GM18870 (cell line): ENCODE measurements at regions not wholly inside any gene's neighbourhood (a gene's known extent, or its start where the extent isn't known, plus 50 kb on each side); places are given as distances from the start of the nearest gene placed in this dataset.

Source experiments
- ATAC-seq: cut with Tn5 transposase; IDR thresholded peaks from one replicate; pipeline ENCODE4 v1.9.1; 2021; ENCODE audit warnings: moderate library complexity; ENCODE audit not compliant: unreplicated experiment

GRCh38 chr2:150983314-150983897 is 278.3 kb downstream of the RBM43 start:
- no peak for ATAC-seq

GRCh38 chr2:150981826-150982225 is 279.8 kb downstream of the RBM43 start:
- no peak for ATAC-seq

- ATAC-seq: no peak
Observed at GRCh38 chr2:150978053-150978452, 283.6 kb downstream of the RBM43 start.

GRCh38 chr2:150977296-150977695 is 284.4 kb downstream of the RBM43 start:
- no peak for ATAC-seq

GRCh38 chr2:150976604-150977003 is 285.1 kb downstream of the RBM43 start:
- ATAC-seq: no peak

- ATAC-seq: no peak
Observed at GRCh38 chr2:150974864-150975263, 286.8 kb downstream of the RBM43 start.

- ATAC-seq: no peak
Observed at GRCh38 chr2:150974234-150974633, 287.4 kb downstream of the RBM43 start.

- ATAC-seq: no peak
Observed at GRCh38 chr2:150971910-150972309, 289.8 kb downstream of the RBM43 start.

- no peak for ATAC-seq
Observed at GRCh38 chr2:150963336-150963735, 298.3 kb downstream of the RBM43 start.

- no peak for ATAC-seq
Observed at GRCh38 chr2:150955231-150955630, 306.4 kb downstream of the RBM43 start.

- ATAC-seq: no peak
Observed at GRCh38 chr2:150946831-150947230, 314.8 kb downstream of the RBM43 start.

- ATAC-seq: peak; percentile 77
Observed at GRCh38 chr2:150944315-150944714, 317.3 kb downstream of the RBM43 start.

- no peak for ATAC-seq
Observed at GRCh38 chr2:150939087-150939486, 322.6 kb downstream of the RBM43 start.

GRCh38 chr2:150938527-150938926 is 323.1 kb downstream of the RBM43 start:
- no peak for ATAC-seq

- no peak for ATAC-seq
Observed at GRCh38 chr2:150937030-150937429, 324.6 kb downstream of the RBM43 start.

- no peak for ATAC-seq
Observed at GRCh38 chr2:150931451-150931850, 330.2 kb downstream of the RBM43 start.

GRCh38 chr2:150925611-150926010 is 336.1 kb downstream of the RBM43 start:
- no peak for ATAC-seq

GRCh38 chr2:150924878-150925277 is 336.8 kb downstream of the RBM43 start:
- ATAC-seq: no peak

- ATAC-seq: no peak
Observed at GRCh38 chr2:150919901-150920300, 341.8 kb downstream of the RBM43 start.

- ATAC-seq: no peak
Observed at GRCh38 chr2:150917961-150918713, 343.5 kb downstream of the RBM43 start.

- ATAC-seq: no peak
Observed at GRCh38 chr2:150916467-150917396, 344.9 kb downstream of the RBM43 start.
